Astrocyte (in vitro differentiated cells and primary cell): ENCODE measurements at regions not wholly inside any gene's neighbourhood (a gene's known extent, or its start where the extent isn't known, plus 50 kb on each side); places are given as distances from the start of the nearest gene placed in this dataset.

ENCODE experiments used
- CTCF ChIP-seq: IDR thresholded peaks from 2 replicates; pipeline ENCODE4 v1.5.1; 2011; ENCODE audit warnings: low read depth, mild to moderate bottlenecking, inconsistent platforms, low read length, moderate library complexity; ENCODE audit not compliant: insufficient read depth
- EZH2 ChIP-seq: IDR thresholded peaks from 2 replicates; pipeline ENCODE4 v1.6.1; 2012; ENCODE audit warnings: mild to moderate bottlenecking, low read length, inconsistent platforms; ENCODE audit not compliant: insufficient read depth

DNA sequence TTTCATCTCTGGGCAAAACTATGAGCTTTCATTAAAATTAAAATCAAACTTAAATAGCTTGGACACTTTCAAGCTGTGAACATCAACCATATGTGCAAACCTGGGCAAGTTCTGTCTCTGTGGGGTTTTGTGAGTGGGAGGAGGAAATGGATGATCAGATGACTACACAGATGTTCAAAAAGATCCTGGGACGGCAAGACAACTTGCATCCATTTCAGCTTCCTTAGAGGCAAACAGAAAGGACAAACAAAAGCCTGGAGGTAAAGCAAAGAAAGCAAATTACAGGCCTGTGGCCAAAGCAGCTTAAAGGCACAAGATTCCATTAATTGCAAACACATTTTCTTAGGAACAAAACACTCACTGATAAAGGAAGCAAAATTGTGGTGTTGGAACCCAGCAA, 222.2 kb downstream of the NEBL start:
- TF ChIP-seq CTCF (no peak), EZH2 (no peak)
